ENCODE measurements at regions not wholly inside any gene's neighbourhood (a gene's known extent, or its start where the extent isn't known, plus 50 kb on each side); places are given as distances from the start of the nearest gene placed in this dataset.

- H3K27ac ChIP-seq: no peak overlapping the region
- no peak for TF ChIP-seq ZFX (IDR thresholded peaks at IDR 0.05; ENCODE audit: borderline replicate concordance)
- TF ChIP-seq, protein P1, sequence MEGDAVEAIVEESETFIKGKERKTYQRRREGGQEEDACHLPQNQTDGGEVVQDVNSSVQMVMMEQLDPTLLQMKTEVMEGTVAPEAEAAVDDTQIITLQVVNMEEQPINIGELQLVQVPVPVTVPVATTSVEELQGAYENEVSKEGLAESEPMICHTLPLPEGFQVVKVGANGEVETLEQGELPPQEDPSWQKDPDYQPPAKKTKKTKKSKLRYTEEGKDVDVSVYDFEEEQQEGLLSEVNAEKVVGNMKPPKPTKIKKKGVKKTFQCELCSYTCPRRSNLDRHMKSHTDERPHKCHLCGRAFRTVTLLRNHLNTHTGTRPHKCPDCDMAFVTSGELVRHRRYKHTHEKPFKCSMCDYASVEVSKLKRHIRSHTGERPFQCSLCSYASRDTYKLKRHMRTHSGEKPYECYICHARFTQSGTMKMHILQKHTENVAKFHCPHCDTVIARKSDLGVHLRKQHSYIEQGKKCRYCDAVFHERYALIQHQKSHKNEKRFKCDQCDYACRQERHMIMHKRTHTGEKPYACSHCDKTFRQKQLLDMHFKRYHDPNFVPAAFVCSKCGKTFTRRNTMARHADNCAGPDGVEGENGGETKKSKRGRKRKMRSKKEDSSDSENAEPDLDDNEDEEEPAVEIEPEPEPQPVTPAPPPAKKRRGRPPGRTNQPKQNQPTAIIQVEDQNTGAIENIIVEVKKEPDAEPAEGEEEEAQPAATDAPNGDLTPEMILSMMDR (IDR thresholded peaks at IDR 0.05): no peak
Measured at GRCh38 chr14:97331526-97331925, 534.3 kb downstream of the VRK1 start.

DNA sequence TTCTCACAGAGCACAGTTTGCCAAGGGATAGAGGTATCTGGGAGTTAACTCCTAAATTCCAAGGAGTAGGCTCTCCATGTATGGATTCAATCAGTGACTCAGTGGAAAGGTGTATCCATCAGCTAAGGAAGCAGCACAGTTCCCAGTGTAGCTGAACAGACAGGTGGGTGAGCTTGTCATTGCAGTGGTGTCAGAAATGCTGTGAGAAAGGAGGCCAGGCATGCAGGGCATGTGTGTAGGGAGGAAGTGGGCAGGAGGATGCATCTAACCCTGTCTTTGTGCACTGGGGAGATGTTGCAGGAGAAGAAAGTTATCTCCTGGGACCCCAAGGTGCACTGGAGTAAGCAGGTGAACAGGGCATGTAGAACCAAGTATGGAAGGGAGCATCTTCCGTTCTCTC is 539.0 kb downstream of the VRK1 start:
- no peak overlapping the region for H3K27ac ChIP-seq
- TF ChIP-seq, protein P1 (IDR thresholded peaks at IDR 0.05): no peak
- TF ChIP-seq ZFX (IDR thresholded peaks at IDR 0.05; ENCODE audit: borderline replicate concordance): no peak

- H3K27ac ChIP-seq: no peak overlapping the region
- TF ChIP-seq, protein P1 (IDR thresholded peaks at IDR 0.05): no peak
- no peak for TF ChIP-seq ZFX (IDR thresholded peaks at IDR 0.05; ENCODE audit: borderline replicate concordance)
Measured at GRCh38 chr14:97336816-97337215, 539.6 kb downstream of the VRK1 start.

DNA sequence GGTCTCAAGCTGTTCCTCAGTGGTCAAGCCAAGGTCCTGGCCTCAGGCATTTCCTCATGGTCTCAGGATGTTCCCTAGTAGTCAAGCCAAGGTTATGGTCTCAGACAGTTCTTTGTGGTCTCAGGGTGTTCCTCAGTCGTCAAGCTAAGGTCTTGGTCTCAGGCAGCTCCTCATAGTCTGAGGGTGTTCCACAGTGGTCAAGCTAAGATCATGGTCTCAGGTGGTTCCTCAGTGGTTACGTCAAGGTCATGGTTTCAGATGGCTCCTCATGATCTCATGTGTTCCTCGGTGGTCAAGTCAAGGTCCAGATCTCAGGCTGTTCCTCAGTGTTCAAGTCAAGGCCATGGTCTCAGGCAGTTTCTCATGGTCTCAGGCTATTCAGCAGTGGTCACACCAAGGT is 540.1 kb downstream of the VRK1 start:
- H3K27ac ChIP-seq: no peak overlapping the region
- TF ChIP-seq ZFX (IDR thresholded peaks at IDR 0.05; ENCODE audit: borderline replicate concordance): no peak
- TF ChIP-seq, protein P1 (IDR thresholded peaks at IDR 0.05): no peak

GRCh38 chr14:97337670-97338069 is 540.5 kb downstream of the VRK1 start:
- H3K27ac ChIP-seq: no peak overlapping the region

DNA sequence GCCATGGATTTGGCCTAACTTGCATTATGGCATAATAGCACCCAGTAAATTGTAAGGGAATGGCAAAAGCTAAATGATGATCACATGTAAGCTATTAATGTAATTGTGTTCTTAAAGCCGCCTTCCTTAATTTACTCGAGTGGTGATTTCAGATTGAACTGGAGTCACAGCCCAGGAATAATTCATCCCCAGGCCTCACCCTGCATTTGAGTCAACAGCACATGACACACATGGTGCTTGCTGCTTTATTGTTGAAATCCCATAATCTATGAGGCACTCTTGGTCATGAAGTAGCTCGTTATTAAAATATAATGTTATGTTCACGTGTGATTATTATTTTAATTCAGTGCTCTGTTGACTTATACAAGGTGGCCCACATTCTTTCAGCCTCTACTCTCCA is 547.5 kb downstream of the VRK1 start:
- H3K27ac ChIP-seq: no peak overlapping the region
- TF ChIP-seq, protein P1 (IDR thresholded peaks at IDR 0.05): no peak
- no peak for TF ChIP-seq ZFX (IDR thresholded peaks at IDR 0.05; ENCODE audit: borderline replicate concordance)

More at GRCh38 chr14:97337670-97338069, 540.5 kb downstream of the VRK1 start:
- no peak for TF ChIP-seq ZFX (IDR thresholded peaks at IDR 0.05; ENCODE audit: borderline replicate concordance)
- TF ChIP-seq, protein P1 (IDR thresholded peaks at IDR 0.05): no peak

- no peak overlapping the region for H3K27ac ChIP-seq
- TF ChIP-seq ZFX (IDR thresholded peaks at IDR 0.05; ENCODE audit: borderline replicate concordance): no peak
- TF ChIP-seq, protein P1 (IDR thresholded peaks at IDR 0.05): no peak
Measured at GRCh38 chr14:97346675-97347074, 549.5 kb downstream of the VRK1 start.
